ENCODE measurements at regions not wholly inside any gene's neighbourhood (a gene's known extent, or its start where the extent isn't known, plus 50 kb on each side); places are given as distances from the start of the nearest gene placed in this dataset.

DNA sequence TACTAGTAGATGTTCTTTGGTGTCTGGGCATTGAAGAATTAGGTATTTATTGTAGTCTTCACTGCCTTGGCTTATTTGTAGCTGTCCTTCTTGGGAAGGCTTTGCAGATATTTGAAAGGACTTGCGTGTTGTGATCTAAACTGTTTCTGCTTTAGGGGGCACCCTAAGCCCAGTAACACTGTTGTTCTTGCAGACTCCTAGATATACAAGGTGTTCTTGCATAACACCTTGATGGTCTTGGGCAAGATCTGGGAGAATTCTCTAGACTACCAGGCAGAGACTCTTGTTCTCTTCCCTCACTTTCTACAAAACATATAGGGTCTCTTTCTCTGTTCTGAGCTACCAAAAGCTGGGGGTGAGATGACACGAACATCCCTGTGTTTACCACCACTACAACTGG is 179.1 kb downstream of the FAM170A start:
- intact Hi-C loops (cut with micrococcal nuclease), result no loop called here
- H3K9me3 Mint-ChIP-seq, result peaks cover 3 to 12% (median 6%) of the 10 kb centered on the region in 7 donors

GRCh38 chr5:119810217-119810616 is 180.9 kb downstream of the FAM170A start:
- no peaks in the 10 kb centered on the region for H3K4me1 ChIP-seq (ENCODE audit: control insufficient read depth in 1 of 2, insufficient read depth in 2 of 2, low read length in 2 of 2)
- no peak overlapping the region for H3K27ac Mint-ChIP-seq
- no peak overlapping the region for H3K4me3 ChIP-seq (replicated peaks in 1 of 3; ENCODE audit: low read depth in 2 of 3, low read length in 3 of 3)
- intact Hi-C loops (cut with micrococcal nuclease), result no loop called here
- H3K9me3 ChIP-seq (replicated peaks in 1 of 2; ENCODE audit: control insufficient read depth in 1 of 2, insufficient read depth in 1 of 2, low read length in 2 of 2), result peaks cover 8 to 11% of the 10 kb centered on the region in 2 donors
- H3K27me3 ChIP-seq (ENCODE audit: control insufficient read depth in 2 of 2, insufficient read depth in 2 of 2, low read length in 2 of 2), result no peaks in the 10 kb centered on the region
- peaks cover 0 to 3% (median 1%) of the 10 kb centered on the region in 3 donors for H3K27me3 Mint-ChIP-seq (ENCODE audit: low read depth in 3 of 3)
- no peaks in the 10 kb centered on the region for H3K36me3 ChIP-seq (replicated peaks in 1 of 2; ENCODE audit: control insufficient read depth in 1 of 2, insufficient read depth in 2 of 2, low read length in 2 of 2)
- no peaks in the 10 kb centered on the region for H3K4me1 Mint-ChIP-seq
- no peak overlapping the region for H3K27ac ChIP-seq (ENCODE audit: low read depth in 1 of 2, low read length in 2 of 2)
- DNase-seq, result no peak
- no peaks in the 10 kb centered on the region for H3K36me3 Mint-ChIP-seq
- H3K79me2 ChIP-seq (ENCODE audit: insufficient read depth, low read length), result no peaks in the 10 kb centered on the region
- no peak overlapping the region for H3K4me2 ChIP-seq (replicated peaks; ENCODE audit: extremely low read depth, low read length, poor library complexity, severe bottlenecking)
- H3K9me3 Mint-ChIP-seq, result peaks cover 3 to 12% (median 6%) of the 10 kb centered on the region in 7 donors
- no peaks in the 10 kb centered on the region for H4K20me1 ChIP-seq (ENCODE audit: insufficient read depth, low read length)
- TF ChIP-seq, protein P1, sequence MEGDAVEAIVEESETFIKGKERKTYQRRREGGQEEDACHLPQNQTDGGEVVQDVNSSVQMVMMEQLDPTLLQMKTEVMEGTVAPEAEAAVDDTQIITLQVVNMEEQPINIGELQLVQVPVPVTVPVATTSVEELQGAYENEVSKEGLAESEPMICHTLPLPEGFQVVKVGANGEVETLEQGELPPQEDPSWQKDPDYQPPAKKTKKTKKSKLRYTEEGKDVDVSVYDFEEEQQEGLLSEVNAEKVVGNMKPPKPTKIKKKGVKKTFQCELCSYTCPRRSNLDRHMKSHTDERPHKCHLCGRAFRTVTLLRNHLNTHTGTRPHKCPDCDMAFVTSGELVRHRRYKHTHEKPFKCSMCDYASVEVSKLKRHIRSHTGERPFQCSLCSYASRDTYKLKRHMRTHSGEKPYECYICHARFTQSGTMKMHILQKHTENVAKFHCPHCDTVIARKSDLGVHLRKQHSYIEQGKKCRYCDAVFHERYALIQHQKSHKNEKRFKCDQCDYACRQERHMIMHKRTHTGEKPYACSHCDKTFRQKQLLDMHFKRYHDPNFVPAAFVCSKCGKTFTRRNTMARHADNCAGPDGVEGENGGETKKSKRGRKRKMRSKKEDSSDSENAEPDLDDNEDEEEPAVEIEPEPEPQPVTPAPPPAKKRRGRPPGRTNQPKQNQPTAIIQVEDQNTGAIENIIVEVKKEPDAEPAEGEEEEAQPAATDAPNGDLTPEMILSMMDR (IDR thresholded peaks at IDR 0.05), result no peak
- H3K4me3 Mint-ChIP-seq, result no peak overlapping the region
- H3K9ac ChIP-seq (ENCODE audit: insufficient read depth, low read length, poor library complexity, severe bottlenecking), result no peak overlapping the region
- no peak overlapping the region for H2AFZ ChIP-seq (ENCODE audit: insufficient read depth, low read depth, low read length, poor library complexity, severe bottlenecking)

More for the DNA sequence above, 179.1 kb downstream of the FAM170A start:
- Histone ChIP-seq H3K27me3 (ENCODE audit: control insufficient read depth in 2 of 2, insufficient read depth in 2 of 2, low read length in 2 of 2) (no peaks in the 10 kb centered on the region), H3K4me1 (ENCODE audit: control insufficient read depth in 1 of 2, insufficient read depth in 2 of 2, low read length in 2 of 2) (no peaks in the 10 kb centered on the region), H3K27ac (ENCODE audit: low read depth in 1 of 2, low read length in 2 of 2) (no peak overlapping the region), H3K36me3 (replicated peaks in 1 of 2; ENCODE audit: control insufficient read depth in 1 of 2, insufficient read depth in 2 of 2, low read length in 2 of 2) (no peaks in the 10 kb centered on the region), H2AFZ (ENCODE audit: insufficient read depth, low read depth, low read length, poor library complexity, severe bottlenecking) (no peak overlapping the region), H3K4me3 (replicated peaks in 1 of 3; ENCODE audit: low read depth in 2 of 3, low read length in 3 of 3) (no peak overlapping the region), H4K20me1 (ENCODE audit: insufficient read depth, low read length) (no peaks in the 10 kb centered on the region), H3K9me3 (replicated peaks in 1 of 2; ENCODE audit: control insufficient read depth in 1 of 2, insufficient read depth in 1 of 2, low read length in 2 of 2) (peaks cover 8 to 11% of the 10 kb centered on the region in 2 donors), H3K79me2 (ENCODE audit: insufficient read depth, low read length) (no peaks in the 10 kb centered on the region), H3K9ac (ENCODE audit: insufficient read depth, low read length, poor library complexity, severe bottlenecking) (no peak overlapping the region), H3K4me2 (replicated peaks; ENCODE audit: extremely low read depth, low read length, poor library complexity, severe bottlenecking) (no peak overlapping the region)
- H3K36me3 Mint-ChIP-seq, result no peaks in the 10 kb centered on the region
- 100% methylated on average over 1 of the region's 2 CpGs for WGBS (ENCODE audit: insufficient coverage)
- H3K27ac Mint-ChIP-seq, result no peak overlapping the region
- H3K4me3 Mint-ChIP-seq, result no peak overlapping the region
- H3K4me1 Mint-ChIP-seq, result no peaks in the 10 kb centered on the region
- TF ChIP-seq, protein P1 (IDR thresholded peaks at IDR 0.05), result no peak
- DNase-seq, result no peak
- peaks cover 0 to 3% (median 1%) of the 10 kb centered on the region in 3 donors for H3K27me3 Mint-ChIP-seq (ENCODE audit: low read depth in 3 of 3)
